ENCODE measurements at regions not wholly inside any gene's neighbourhood (a gene's known extent, or its start where the extent isn't known, plus 50 kb on each side); places are given as distances from the start of the nearest gene placed in this dataset.

GRCh38 chr20:59431014-59431413 is 130.6 kb downstream of the EDN3 start:
- no peak for DNase-seq (ENCODE audit: extremely low spot score)
- CTCF ChIA-PET, result no interaction called here
- TF ChIP-seq CTCF (IDR thresholded peaks at IDR 0.05; ENCODE audit: control extremely low read depth, extremely low read depth, low read depth, missing control alignments), result no peak
- POLR2A ChIA-PET, result no interaction called here

- no peak for TF ChIP-seq CTCF (IDR thresholded peaks at IDR 0.05; ENCODE audit: control extremely low read depth, extremely low read depth, low read depth, missing control alignments)
- ChIA-PET CTCF (no interaction called here), POLR2A (no interaction called here)
- DNase-seq (ENCODE audit: extremely low spot score), result no peak
Observed at GRCh38 chr20:59434960-59435359, 134.5 kb downstream of the EDN3 start.

GRCh38 chr20:59435518-59435917 is 135.1 kb downstream of the EDN3 start:
- DNase-seq (ENCODE audit: extremely low spot score), result no peak
- no peak for TF ChIP-seq CTCF (IDR thresholded peaks at IDR 0.05; ENCODE audit: control extremely low read depth, extremely low read depth, low read depth, missing control alignments)
- CTCF ChIA-PET, result no interaction called here
- POLR2A ChIA-PET, result no interaction called here

GRCh38 chr20:59437601-59438031 is 137.2 kb downstream of the EDN3 start:
- ChIA-PET CTCF (interaction anchor here (1.7 kb wide), 1 partner anchor 18 kb away, joined by 4 read pairs; no protein-coding TSS in a partner anchor), POLR2A (no interaction called here)
- no peak for TF ChIP-seq CTCF (IDR thresholded peaks at IDR 0.05; ENCODE audit: control extremely low read depth, extremely low read depth, low read depth, missing control alignments)
- DNase-seq (ENCODE audit: extremely low spot score), result no peak

- no peak for DNase-seq (ENCODE audit: extremely low spot score)
- TF ChIP-seq CTCF (IDR thresholded peaks at IDR 0.05; ENCODE audit: control extremely low read depth, extremely low read depth, low read depth, missing control alignments), result no peak
- POLR2A ChIA-PET, result no interaction called here
- CTCF ChIA-PET, result interaction anchor here (1.7 kb wide), 1 partner anchor 17 kb away, joined by 4 read pairs; no protein-coding TSS in a partner anchor
Observed at GRCh38 chr20:59438201-59438600, 137.8 kb downstream of the EDN3 start.

GRCh38 chr20:59439243-59439642 is 138.8 kb downstream of the EDN3 start:
- DNase-seq (ENCODE audit: extremely low spot score), result no peak
- peak; percentile 4 for TF ChIP-seq CTCF (IDR thresholded peaks at IDR 0.05; ENCODE audit: control extremely low read depth, extremely low read depth, low read depth, missing control alignments)
- POLR2A ChIA-PET, result no interaction called here
- CTCF ChIA-PET, result no interaction called here

GRCh38 chr20:59441306-59441705 is 140.9 kb downstream of the EDN3 start:
- TF ChIP-seq CTCF (IDR thresholded peaks at IDR 0.05; ENCODE audit: control extremely low read depth, extremely low read depth, low read depth, missing control alignments), result no peak
- ChIA-PET CTCF (no interaction called here), POLR2A (no interaction called here)
- no peak for DNase-seq (ENCODE audit: extremely low spot score)

All from GM10248 (cell line).